Hepatocyte (in vitro differentiated cells): ENCODE measurements at regions not wholly inside any gene's neighbourhood (a gene's known extent, or its start where the extent isn't known, plus 50 kb on each side); places are given as distances from the start of the nearest gene placed in this dataset.

Source experiments
- DNase-seq: peaks from one replicate; pipeline ENCODE4 v3.0.0-alpha.2; 2016; ENCODE audit warnings: low spot score
- H2AFZ ChIP-seq: fragments of 200-600 bp; sonication (generic); 2 replicates; pipeline ENCODE4 v1.6.0; 2016; ENCODE audit warnings: antibody characterized with exemption, mild to moderate bottlenecking
- H3K27ac ChIP-seq: fragments of 200-600 bp; sonication (generic); 2 replicates; pipeline ENCODE4 v1.5.1; 2016; ENCODE audit warnings: mild to moderate bottlenecking
- H3K27me3 ChIP-seq: fragments of 200-600 bp; sonication (generic); 2 replicates; pipeline ENCODE4 v1.6.1; 2016
- H3K36me3 ChIP-seq: fragments of 200-600 bp; sonication (generic); replicated peaks from 2 replicates; pipeline ENCODE4 v1.5.1; 2016; ENCODE audit warnings: low read depth; ENCODE audit not compliant: insufficient read depth
- H3K4me1 ChIP-seq: fragments of 200-600 bp; sonication (generic); 2 replicates; pipeline ENCODE4 v1.5.1; 2016; ENCODE audit warnings: mild to moderate bottlenecking, moderate library complexity; ENCODE audit not compliant: insufficient read depth
- H3K4me2 ChIP-seq: fragments of 200-600 bp; sonication (generic); 2 replicates; pipeline ENCODE4 v1.6.0; 2016
- H3K4me3 ChIP-seq: fragments of 200-600 bp; sonication (generic); 2 replicates; pipeline ENCODE4 v1.5.1; 2016; ENCODE audit warnings: mild to moderate bottlenecking
- H3K79me2 ChIP-seq: fragments of 200-600 bp; sonication (generic); 2 replicates; pipeline ENCODE4 v1.6.0; 2017; ENCODE audit warnings: mild to moderate bottlenecking
- H3K9me2 ChIP-seq: fragments of 200-600 bp; sonication (generic); replicated peaks from 2 replicates; pipeline ENCODE4 v1.6.0; 2017; ENCODE audit warnings: mild to moderate bottlenecking; ENCODE audit not compliant: insufficient read depth
- H3K9me3 ChIP-seq: fragments of 200-600 bp; sonication (generic); 2 replicates; pipeline ENCODE4 v1.5.1; 2016; ENCODE audit warnings: low read depth, mild to moderate bottlenecking
- H4K20me1 ChIP-seq: fragments of 200-600 bp; sonication (generic); 2 replicates; pipeline ENCODE4 v1.6.0; 2016; ENCODE audit warnings: mild to moderate bottlenecking; ENCODE audit not compliant: insufficient read depth, poor library complexity, severe bottlenecking
- CTCF ChIP-seq: fragments of 200-600 bp; sonication (generic); IDR thresholded peaks from 2 replicates; pipeline ENCODE4 v1.5.1; 2016; ENCODE audit warnings: antibody characterized with exemption, mild to moderate bottlenecking; ENCODE audit not compliant: poor library complexity
- EZH2 ChIP-seq: fragments of 200-600 bp; sonication (generic); IDR thresholded peaks from 2 replicates; pipeline ENCODE4 v1.6.1; 2016; ENCODE audit warnings: antibody characterized with exemption, mild to moderate bottlenecking, borderline replicate concordance
- EZH2phosphoT487 ChIP-seq: fragments of 200-600 bp; sonication (generic); IDR thresholded peaks from one replicate; pipeline ENCODE4 v1.6.1; 2018; ENCODE audit warnings: antibody characterized with exemption, mild to moderate bottlenecking, low read depth, moderate library complexity; ENCODE audit not compliant: unreplicated experiment, severe bottlenecking
- WGBS: methylation state at CpG from one replicate; pipeline ENCODE4 v1.1.6; 2016; ENCODE audit warnings: low lambda C conversion rate; ENCODE audit errors: missing lambda C conversion rate; 5-methylcytosine and 5-hydroxymethylcytosine counted together

- H2AFZ ChIP-seq, result no peak overlapping the region
- no peaks in the 10 kb centered on the region for H3K27me3 ChIP-seq
- H3K4me1 ChIP-seq, result no peaks in the 10 kb centered on the region
- no peak for TF ChIP-seq CTCF
- TF ChIP-seq EZH2, result no peak
- TF ChIP-seq EZH2phosphoT487, result no peak
- no peaks in the 10 kb centered on the region for H3K36me3 ChIP-seq
- H3K9me2 ChIP-seq, result no peaks in the 10 kb centered on the region
- H3K79me2 ChIP-seq, result no peaks in the 10 kb centered on the region
- H3K9me3 ChIP-seq, result no peaks in the 10 kb centered on the region
- H3K4me3 ChIP-seq, result no peak overlapping the region
- H4K20me1 ChIP-seq, result no peaks in the 10 kb centered on the region
- H3K27ac ChIP-seq, result no peak overlapping the region
- H3K4me2 ChIP-seq, result no peak overlapping the region
- no peak for DNase-seq
- 100% methylated on average over 1 of the region's 1 CpG for WGBS
Observed at GRCh38 chr7:82566752-82567151, 123.2 kb upstream of the CACNA2D1 start.

- Histone ChIP-seq H3K9me2 (no peaks in the 10 kb centered on the region), H4K20me1 (no peaks in the 10 kb centered on the region), H3K36me3 (no peaks in the 10 kb centered on the region), H3K27me3 (no peaks in the 10 kb centered on the region), H3K79me2 (no peaks in the 10 kb centered on the region), H3K4me1 (no peaks in the 10 kb centered on the region), H3K9me3 (no peaks in the 10 kb centered on the region), H2AFZ (no peak overlapping the region), H3K4me3 (no peak overlapping the region), H3K27ac (no peak overlapping the region), H3K4me2 (no peak overlapping the region)
- no peak for DNase-seq
- TF ChIP-seq EZH2phosphoT487 (no peak), EZH2 (no peak), CTCF (no peak)
- WGBS, result 76% methylated on average over 2 of the region's 2 CpGs
Observed at GRCh38 chr7:82562716-82563404, 119.3 kb upstream of the CACNA2D1 start.

GRCh38 chr7:82559193-82559805 lies 115.7 kb upstream of the CACNA2D1 start:
- no peaks in the 10 kb centered on the region for H3K27me3 ChIP-seq
- H3K9me2 ChIP-seq, result no peaks in the 10 kb centered on the region
- TF ChIP-seq EZH2phosphoT487 (no peak), EZH2 (no peak), CTCF (no peak)
- DNase-seq, result peak; percentile 18
- no peak overlapping the region for H3K27ac ChIP-seq
- no peaks in the 10 kb centered on the region for H3K36me3 ChIP-seq
- no peaks in the 10 kb centered on the region for H3K9me3 ChIP-seq
- H4K20me1 ChIP-seq, result no peaks in the 10 kb centered on the region
- H3K4me3 ChIP-seq, result no peak overlapping the region
- H3K79me2 ChIP-seq, result no peaks in the 10 kb centered on the region
- no peak overlapping the region for H2AFZ ChIP-seq
- peak overlapping the region; percentile 54 for H3K4me2 ChIP-seq
- 47% methylated on average over 7 of the region's 7 CpGs for WGBS
- no peaks in the 10 kb centered on the region for H3K4me1 ChIP-seq
